ENCODE measurements at regions not wholly inside any gene's neighbourhood (a gene's known extent, or its start where the extent isn't known, plus 50 kb on each side); places are given as distances from the start of the nearest gene placed in this dataset.

DNA sequence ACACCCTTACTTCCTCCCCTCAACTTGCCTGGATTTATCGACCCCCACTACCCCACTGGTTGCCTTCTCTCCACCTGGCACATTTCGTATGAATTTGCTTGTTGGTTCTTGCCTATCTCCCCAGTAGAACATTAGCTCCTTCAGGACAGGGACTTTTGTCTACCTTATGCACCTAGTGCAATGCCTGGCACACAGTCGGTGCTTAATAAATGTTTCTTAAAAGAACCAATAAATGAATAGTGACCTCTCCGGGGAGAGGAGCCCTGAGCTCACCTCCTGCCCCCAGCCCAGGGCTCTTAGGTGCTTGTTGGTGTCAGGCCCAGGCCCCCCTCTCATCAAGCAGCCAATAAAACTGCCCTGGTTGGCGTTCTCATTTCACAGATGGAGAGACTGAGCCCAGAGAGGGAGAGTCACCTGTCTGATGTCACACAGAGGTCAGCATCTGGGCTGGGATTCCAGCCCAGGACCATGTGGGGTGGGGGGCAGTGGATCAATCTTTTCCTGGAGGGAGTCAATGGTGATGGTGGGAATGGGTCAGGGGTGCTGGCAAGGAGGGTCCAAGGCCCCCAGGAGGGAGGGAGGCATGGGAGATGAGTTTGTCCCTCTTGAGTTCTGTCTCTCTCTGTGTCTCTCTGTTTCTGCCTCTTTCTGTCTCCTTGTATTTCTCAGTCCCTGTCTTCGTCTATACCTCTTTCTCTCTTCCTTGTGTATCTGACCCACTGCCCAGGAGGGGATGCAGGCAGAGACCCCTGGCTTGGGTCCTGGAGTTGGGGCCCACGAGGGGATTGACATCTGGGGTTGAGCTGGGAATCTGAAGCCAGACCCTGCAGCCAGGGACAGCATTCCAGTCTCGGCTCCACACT, 89.6 kb downstream of the CEBPB start:
- TF ChIP-seq, protein P1, sequence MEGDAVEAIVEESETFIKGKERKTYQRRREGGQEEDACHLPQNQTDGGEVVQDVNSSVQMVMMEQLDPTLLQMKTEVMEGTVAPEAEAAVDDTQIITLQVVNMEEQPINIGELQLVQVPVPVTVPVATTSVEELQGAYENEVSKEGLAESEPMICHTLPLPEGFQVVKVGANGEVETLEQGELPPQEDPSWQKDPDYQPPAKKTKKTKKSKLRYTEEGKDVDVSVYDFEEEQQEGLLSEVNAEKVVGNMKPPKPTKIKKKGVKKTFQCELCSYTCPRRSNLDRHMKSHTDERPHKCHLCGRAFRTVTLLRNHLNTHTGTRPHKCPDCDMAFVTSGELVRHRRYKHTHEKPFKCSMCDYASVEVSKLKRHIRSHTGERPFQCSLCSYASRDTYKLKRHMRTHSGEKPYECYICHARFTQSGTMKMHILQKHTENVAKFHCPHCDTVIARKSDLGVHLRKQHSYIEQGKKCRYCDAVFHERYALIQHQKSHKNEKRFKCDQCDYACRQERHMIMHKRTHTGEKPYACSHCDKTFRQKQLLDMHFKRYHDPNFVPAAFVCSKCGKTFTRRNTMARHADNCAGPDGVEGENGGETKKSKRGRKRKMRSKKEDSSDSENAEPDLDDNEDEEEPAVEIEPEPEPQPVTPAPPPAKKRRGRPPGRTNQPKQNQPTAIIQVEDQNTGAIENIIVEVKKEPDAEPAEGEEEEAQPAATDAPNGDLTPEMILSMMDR (IDR thresholded peaks at IDR 0.05; ENCODE audit: insufficient read depth, low read length, poor library complexity, severe bottlenecking): no peak
- TF ChIP-seq EZH2phosphoT487 (conservative IDR thresholded peaks at IDR 0.05; ENCODE audit: low read length): no peak

Measured in SU-DHL-6 (cell line).